ENCODE measurements at regions not wholly inside any gene's neighbourhood (a gene's known extent, or its start where the extent isn't known, plus 50 kb on each side); places are given as distances from the start of the nearest gene placed in this dataset.

GRCh38 chr1:220356981-220357850 lies 85.0 kb upstream of the RAB3GAP2 start:
- no peak for DNase-seq

DNA sequence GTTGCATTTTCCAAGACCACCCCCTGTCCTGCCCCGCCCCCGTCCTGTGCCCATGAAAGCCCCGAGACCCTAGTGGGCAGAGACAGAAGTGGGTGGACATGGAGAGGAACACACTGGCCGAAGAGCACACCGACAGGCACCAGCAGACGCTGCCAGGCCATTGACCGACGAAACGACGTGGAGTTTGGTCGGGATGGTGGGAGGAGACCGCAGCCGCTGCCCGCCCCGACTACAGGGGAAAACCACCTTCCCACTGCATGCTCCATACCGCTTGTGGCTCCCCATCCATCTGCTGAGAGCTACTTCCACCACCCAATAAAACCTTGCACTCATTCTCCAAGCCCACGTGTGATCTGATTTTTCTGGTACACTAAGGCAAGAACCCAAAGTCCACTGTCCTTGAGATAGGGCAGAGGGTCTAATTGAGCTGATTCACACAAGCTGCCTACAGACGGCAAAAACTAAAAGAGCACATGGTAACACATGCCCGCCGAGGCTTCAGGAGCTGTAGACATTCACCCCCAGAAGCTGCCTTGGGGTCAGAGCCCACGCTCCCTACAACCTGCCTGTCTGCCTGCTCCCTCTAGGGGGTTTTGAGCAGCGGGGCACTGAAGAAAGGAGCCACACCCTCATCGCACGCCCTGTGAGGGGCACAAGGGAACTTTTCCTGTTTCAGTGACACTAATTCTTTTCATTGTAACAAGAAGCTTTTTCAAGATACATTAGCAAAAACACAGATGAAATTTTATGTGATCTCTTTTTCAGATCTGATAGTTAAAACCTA lies 81.2 kb upstream of the RAB3GAP2 start:
- peak; percentile 29 for DNase-seq

- DNase-seq, result no peak
Observed at GRCh38 chr1:220348211-220348610, 76.0 kb upstream of the RAB3GAP2 start.

GRCh38 chr1:220347654-220348175 lies 75.5 kb upstream of the RAB3GAP2 start:
- peak; percentile 3 for DNase-seq

DNA sequence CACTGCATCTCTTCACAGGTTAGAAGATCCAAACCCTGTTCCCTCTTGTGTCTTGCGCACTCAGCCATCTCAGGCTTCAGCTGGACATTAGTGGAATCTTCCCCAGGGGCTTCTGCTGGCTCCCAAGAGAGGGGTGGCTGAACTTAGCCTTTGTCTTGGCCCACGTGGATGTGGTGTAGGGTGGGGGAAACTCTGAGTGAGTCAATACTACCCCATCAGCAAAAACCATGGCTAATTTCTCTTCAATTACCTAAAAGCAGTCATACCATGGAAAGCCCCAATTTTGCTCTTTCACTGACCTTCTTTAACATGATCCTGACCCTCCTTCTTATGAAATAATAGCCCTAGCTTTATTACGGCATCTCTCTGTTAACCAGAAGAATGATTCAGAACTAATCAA lies 72.5 kb upstream of the RAB3GAP2 start:
- no peak for DNase-seq

GRCh38 chr1:220342853-220343252 lies 70.6 kb upstream of the RAB3GAP2 start:
- no peak for DNase-seq

- no peak for DNase-seq
Observed at GRCh38 chr1:220341126-220341525, 68.9 kb upstream of the RAB3GAP2 start.

DNA sequence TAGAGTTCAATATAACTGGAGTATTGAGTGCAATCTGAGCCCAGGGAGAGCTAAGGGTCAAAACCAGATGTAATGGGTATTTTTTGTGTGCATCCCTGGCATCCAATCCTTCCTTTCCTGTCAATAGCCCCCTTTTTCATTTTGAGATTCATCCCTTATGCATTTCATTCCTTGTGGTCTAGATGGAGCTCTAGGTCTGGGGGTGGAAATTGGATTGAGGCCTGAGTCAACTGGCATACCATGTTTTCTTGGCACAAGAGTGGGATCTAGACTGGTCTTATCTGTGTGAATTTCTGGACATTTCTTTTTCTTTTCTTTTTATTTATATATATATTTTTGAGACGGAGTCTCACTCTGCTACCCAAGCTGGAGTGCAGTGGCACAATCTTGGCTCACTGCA lies 67.3 kb upstream of the RAB3GAP2 start:
- no peak for DNase-seq

DNA sequence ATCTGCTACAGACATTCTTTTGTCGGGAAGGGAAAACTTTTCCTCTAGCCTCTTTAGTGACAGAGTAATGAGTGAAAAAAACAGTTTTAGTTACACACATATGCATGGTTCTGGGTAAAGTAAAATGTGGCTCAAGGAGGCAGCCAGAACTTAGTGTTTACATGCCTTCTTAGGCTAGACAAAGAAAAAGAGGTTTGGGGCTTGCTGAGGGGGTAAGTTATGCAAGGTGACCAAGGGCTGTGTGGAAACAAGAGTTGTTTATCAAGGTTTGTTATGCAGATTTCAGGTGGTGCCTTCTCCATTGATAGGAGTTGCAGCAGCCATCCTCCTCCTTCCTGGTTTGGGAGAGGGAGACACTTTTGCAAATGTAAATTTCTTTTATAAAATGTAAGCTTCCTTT lies 66.5 kb upstream of the RAB3GAP2 start:
- DNase-seq, result no peak

DNA sequence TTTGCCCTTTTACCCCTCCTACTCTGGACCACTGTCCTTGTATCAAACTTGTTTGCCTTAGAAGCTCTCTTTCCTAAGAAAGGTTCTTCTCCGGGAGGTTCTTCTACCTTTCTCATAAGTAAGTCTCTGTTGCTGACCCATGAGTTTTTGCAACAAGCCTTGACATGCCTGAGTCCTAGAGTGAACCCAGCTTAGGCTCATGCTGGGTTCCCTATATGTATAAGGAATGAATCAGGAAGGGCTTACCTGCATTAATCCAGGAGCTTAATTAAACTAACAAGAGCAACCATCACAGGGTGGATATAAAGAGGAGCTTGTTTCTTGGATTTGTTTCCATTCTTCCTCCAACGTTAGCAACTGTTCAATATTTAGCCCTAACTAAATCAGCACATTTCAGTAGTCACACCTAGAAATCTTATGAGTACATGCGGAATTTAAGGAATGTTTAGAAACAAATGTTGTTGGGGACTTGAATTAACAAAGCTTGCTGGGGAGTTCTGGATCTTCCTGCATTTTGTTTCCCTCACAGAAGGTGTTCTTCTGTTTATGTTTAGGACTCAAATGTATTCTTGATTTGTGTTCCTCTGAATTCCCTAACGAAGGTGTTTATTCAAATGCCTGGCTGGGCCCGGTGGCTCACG lies 64.3 kb upstream of the RAB3GAP2 start:
- DNase-seq, result no peak

DNA sequence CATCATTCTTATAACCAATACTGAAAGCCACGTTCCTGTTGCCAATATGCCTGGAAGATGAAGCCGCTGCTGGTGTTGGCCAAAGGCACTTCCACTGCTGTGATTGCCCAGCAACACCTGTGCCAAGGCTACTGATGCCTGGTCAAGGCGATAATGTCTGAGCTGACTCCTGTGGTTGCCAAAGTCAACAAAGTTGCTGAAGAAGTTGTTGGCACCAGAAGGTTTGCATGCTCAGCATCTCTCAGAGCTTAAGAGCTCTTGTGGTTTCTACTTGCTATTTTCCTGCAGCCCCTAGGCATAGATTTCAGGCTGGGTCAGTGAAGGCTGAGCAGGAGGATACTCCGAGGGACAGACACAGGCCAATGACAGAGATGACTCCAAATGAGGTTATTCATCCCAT lies 63.4 kb upstream of the RAB3GAP2 start:
- no peak for DNase-seq

DNA sequence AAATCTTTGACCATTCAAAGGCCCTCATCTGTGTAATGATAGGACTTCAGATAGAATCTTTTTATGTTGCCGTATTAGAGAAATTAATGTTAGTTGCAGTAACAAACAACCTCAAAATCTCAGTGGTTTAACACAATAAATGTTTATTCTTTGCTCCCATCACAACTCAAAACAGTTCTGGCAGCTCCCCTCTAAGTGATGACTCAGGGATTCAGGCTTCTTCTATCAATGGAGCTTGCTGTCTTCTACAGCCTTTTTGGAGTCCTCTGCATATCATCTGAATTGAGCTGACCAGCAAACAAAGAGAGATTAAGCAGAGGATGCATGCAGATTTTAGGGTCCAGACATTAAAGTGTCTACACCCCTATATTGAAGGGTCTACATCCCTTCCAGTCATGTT lies 59.1 kb upstream of the RAB3GAP2 start:
- DNase-seq, result no peak

GRCh38 chr1:220330265-220330664 lies 58.0 kb upstream of the RAB3GAP2 start:
- DNase-seq, result no peak

DNA sequence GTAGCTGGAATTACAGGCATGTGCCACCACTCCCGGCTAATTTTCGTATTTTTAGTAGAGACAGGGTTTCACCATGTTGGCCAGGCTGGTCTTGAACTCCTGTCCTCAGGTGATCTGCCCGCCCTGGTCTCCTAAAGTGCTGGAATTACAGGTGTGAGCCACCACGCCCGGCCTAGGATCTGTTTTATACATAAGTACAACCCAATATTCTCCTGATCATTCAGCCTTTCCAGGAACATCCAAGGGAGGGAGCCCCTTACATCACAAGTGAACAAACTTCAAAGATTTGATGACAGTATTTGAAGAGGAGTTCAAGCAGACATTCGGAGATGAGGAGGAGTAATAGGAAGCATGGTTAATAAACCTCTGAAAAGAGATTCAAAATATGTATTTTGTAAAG lies 54.9 kb upstream of the RAB3GAP2 start:
- DNase-seq, result no peak

GRCh38 chr1:220326578-220326977 lies 54.3 kb upstream of the RAB3GAP2 start:
- DNase-seq, result no peak

DNA sequence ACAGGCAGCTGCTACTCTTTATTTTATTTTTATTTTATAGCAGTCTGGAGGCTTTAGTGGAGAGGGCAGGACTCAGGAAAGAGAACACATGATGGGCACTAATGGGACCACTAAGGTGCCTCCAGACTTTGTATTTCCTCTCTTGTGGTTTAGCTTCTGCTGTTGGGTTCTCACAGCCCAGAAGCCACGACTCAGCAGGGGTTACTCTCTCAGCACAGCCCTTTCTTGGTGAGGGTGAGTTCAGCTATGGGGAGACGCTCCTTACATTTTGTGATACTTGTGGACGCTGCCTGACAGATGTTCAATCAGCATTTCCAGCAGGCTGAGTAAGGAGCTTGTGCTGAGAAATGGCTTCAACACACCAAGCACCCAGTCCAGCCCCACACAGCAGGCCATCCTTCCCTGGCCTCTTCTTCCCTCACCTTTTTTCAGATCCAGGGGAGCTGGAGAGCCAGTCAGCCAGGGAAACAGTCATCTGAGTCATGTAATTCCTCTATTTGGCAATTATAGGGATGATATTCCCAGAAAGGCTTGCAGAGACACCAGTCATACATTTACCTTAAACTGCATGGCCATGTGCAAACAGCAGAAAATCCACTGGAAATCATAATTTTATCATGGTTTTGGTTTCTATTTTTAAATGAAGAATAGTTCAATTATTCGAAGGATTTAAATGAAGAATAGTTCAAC lies 53.2 kb upstream of the RAB3GAP2 start:
- peak; percentile 4 for DNase-seq

DNA sequence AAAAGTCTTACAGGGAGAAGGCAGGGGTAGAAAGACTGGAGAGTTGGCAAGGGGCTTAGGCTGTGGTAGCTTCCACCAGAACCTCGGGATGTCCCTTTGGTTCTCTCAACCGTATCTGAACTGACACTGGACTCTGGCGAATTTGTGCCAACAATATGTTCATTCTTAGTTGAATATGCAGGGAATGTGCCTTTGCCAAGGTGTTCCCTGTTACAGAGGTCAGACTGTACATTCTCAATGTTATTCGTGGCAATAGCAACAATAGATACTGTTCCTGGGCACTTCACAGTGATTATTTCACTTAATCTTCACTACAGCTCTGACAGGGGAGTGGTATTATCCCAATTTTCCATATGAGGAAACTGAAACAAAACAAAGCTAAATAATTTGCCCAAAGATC lies 51.5 kb upstream of the RAB3GAP2 start:
- DNase-seq, result no peak

- DNase-seq, result no peak
Observed at GRCh38 chr1:220322570-220322969, 50.3 kb upstream of the RAB3GAP2 start.
